Activated naive CD4-positive, alpha-beta T cell (primary cell): ENCODE measurements at regions not wholly inside any gene's neighbourhood (a gene's known extent, or its start where the extent isn't known, plus 50 kb on each side); places are given as distances from the start of the nearest gene placed in this dataset.

Experiments
- DNase-seq, 4 experiments: peaks; one replicate each; lab custom pipeline; 2025; lab: John Stamatoyannopoulos, UW

GRCh38 chr1:30514137-30514654 is 209.2 kb downstream of the MATN1 start:
- no peak for DNase-seq

GRCh38 chr1:30513396-30514136 is 209.8 kb downstream of the MATN1 start:
- DNase-seq, result no peak

GRCh38 chr1:30512914-30513265 is 210.5 kb downstream of the MATN1 start:
- DNase-seq, result no peak

- no peak for DNase-seq
Measured at GRCh38 chr1:30511991-30512913, 211.1 kb downstream of the MATN1 start.

- no peak for DNase-seq
Measured at GRCh38 chr1:30511563-30511962, 211.8 kb downstream of the MATN1 start.

- no peak for DNase-seq
Measured at GRCh38 chr1:30511106-30511505, 212.3 kb downstream of the MATN1 start.

GRCh38 chr1:30509670-30510069 is 213.7 kb downstream of the MATN1 start:
- no peak for DNase-seq

- DNase-seq, result no peak
Measured at GRCh38 chr1:30508611-30509010, 214.8 kb downstream of the MATN1 start.

- no peak for DNase-seq
Measured at GRCh38 chr1:30508175-30508448, 215.3 kb downstream of the MATN1 start.

GRCh38 chr1:30507401-30508174 is 215.8 kb downstream of the MATN1 start:
- DNase-seq, result no peak

- no peak for DNase-seq
Measured at GRCh38 chr1:30507016-30507312, 216.4 kb downstream of the MATN1 start.

- no peak for DNase-seq
Measured at GRCh38 chr1:30506291-30507015, 216.9 kb downstream of the MATN1 start.

- no peak for DNase-seq
Measured at GRCh38 chr1:30505853-30506252, 217.5 kb downstream of the MATN1 start.

GRCh38 chr1:30492451-30492850 is 230.9 kb downstream of the MATN1 start:
- no peak for DNase-seq

- no peak for DNase-seq
Measured at GRCh38 chr1:30491831-30492230, 231.6 kb downstream of the MATN1 start.

- DNase-seq, result no peak
Measured at GRCh38 chr1:30490554-30491053, 232.8 kb downstream of the MATN1 start.

- no peak for DNase-seq
Measured at GRCh38 chr1:30489737-30490389, 233.5 kb downstream of the MATN1 start.

- no peak for DNase-seq
Measured at GRCh38 chr1:30488324-30488913, 235.0 kb downstream of the MATN1 start.

- DNase-seq, result no peak
Measured at GRCh38 chr1:30487042-30487441, 236.3 kb downstream of the MATN1 start.

- DNase-seq, result no peak
Measured at GRCh38 chr1:30485072-30485471, 238.3 kb downstream of the MATN1 start.

- DNase-seq, result no peak
Measured at GRCh38 chr1:30484668-30485067, 238.7 kb downstream of the MATN1 start.
